Vagina (tissue), 2 donors: ENCODE measurements at regions not wholly inside any gene's neighbourhood (a gene's known extent, or its start where the extent isn't known, plus 50 kb on each side); places are given as distances from the start of the nearest gene placed in this dataset.

Experiments used
- DNase-seq, 2 donors: peaks; one replicate each; pipeline ENCODE4 v3.0.0-alpha.2; 2017; ENCODE audit errors: extremely low spot score in 2 of 2
- H3K27ac ChIP-seq: fragments of 200-600 bp; sonication (generic); one replicate; pipeline ENCODE4 v1.5.1; 2019
- H3K27me3 ChIP-seq: fragments of 200-600 bp; sonication (generic); one replicate; pipeline ENCODE4 v1.5.1; 2019
- H3K36me3 ChIP-seq, 2 donors: fragments of 200-600 bp; sonication (generic); one replicate each; pipeline ENCODE4 v1.5.1; 2017 to 2019
- H3K4me1 ChIP-seq: fragments of 200-600 bp; sonication (generic); one replicate; pipeline ENCODE4 v1.5.1; 2019
- H3K4me3 ChIP-seq, 2 donors: fragments of 200-600 bp; sonication (generic); 1 replicate in 1 of 2; 2 replicates in 1 of 2; pipeline ENCODE4 v1.5.1; 2016 to 2019
- H3K9me3 ChIP-seq: fragments of 200-600 bp; sonication (generic); one replicate; pipeline ENCODE4 v1.5.1; 2019
- CTCF ChIP-seq, 3 experiments: fragments of 450-650 bp in 2 of 3; fragments of 200-600 bp in 1 of 3; sonication (generic) in 1 of 3; IDR thresholded peaks; one replicate each; pipeline ENCODE4 v1.5.1; 2017 to 2019; ENCODE audit warnings: antibody characterized with exemption in 3 of 3, mild to moderate bottlenecking in 2 of 3, moderate library complexity in 2 of 3
- POLR2A ChIP-seq, 2 donors: fragments of 450-650 bp; IDR thresholded peaks; one replicate each; pipeline ENCODE4 v1.6.1; 2017; ENCODE audit warnings: antibody characterized with exemption in 2 of 2, mild to moderate bottlenecking in 2 of 2, moderate library complexity in 2 of 2
- POLR2AphosphoS5 ChIP-seq, 2 donors: sonication (generic); formaldehyde crosslinking; IDR thresholded peaks; one replicate each; pipeline ENCODE4 v1.9.0; 2017; ENCODE audit warnings: antibody characterized with exemption in 2 of 2, mild to moderate bottlenecking in 2 of 2, low read depth in 1 of 2; ENCODE audit not compliant: insufficient read depth in 1 of 2
- intact Hi-C: fragments of 100-400 bp; cut with DNase I; formaldehyde crosslinking; loops from one replicate; pipeline ENCODE4 v1.15.1; 2023

GRCh38 chr5:116389601-116390000, 185.0 kb downstream of the SEMA6A start:
- Histone ChIP-seq H3K27ac (no peak overlapping the region), H3K27me3 (no peaks in the 10 kb centered on the region), H3K4me3 (no peak overlapping the region), H3K36me3 (no peaks in the 10 kb centered on the region), H3K4me1 (no peaks in the 10 kb centered on the region), H3K9me3 (no peaks in the 10 kb centered on the region)
- TF ChIP-seq CTCF (IDR thresholded peaks at IDR 0.05) (no peak), POLR2A (IDR thresholded peaks at IDR 0.05) (no peak), POLR2AphosphoS5 (IDR thresholded peaks at IDR 0.05; ENCODE audit: insufficient read depth in 1 of 2, low read depth in 1 of 2) (no peak)
- no peak for DNase-seq
- intact Hi-C loops, result no loop called here

GRCh38 chr5:116388564-116389258, 185.9 kb downstream of the SEMA6A start:
- no peak overlapping the region for H3K4me3 ChIP-seq
- H3K27me3 ChIP-seq, result no peaks in the 10 kb centered on the region
- intact Hi-C loops, result no loop called here
- no peak overlapping the region for H3K27ac ChIP-seq
- no peak for TF ChIP-seq CTCF (IDR thresholded peaks at IDR 0.05)
- TF ChIP-seq POLR2A (IDR thresholded peaks at IDR 0.05), result no peak
- TF ChIP-seq POLR2AphosphoS5 (IDR thresholded peaks at IDR 0.05; ENCODE audit: insufficient read depth in 1 of 2, low read depth in 1 of 2), result peak in 1 of 2 donors; percentile 55
- H3K36me3 ChIP-seq, result no peaks in the 10 kb centered on the region
- DNase-seq, result no peak
- H3K9me3 ChIP-seq, result no peaks in the 10 kb centered on the region
- H3K4me1 ChIP-seq, result no peaks in the 10 kb centered on the region

- no peak for DNase-seq
- no peaks in the 10 kb centered on the region for H3K36me3 ChIP-seq
- no peaks in the 10 kb centered on the region for H3K9me3 ChIP-seq
- no peak overlapping the region for H3K27ac ChIP-seq
- no peak overlapping the region for H3K4me3 ChIP-seq
- intact Hi-C loops, result no loop called here
- TF ChIP-seq POLR2AphosphoS5 (IDR thresholded peaks at IDR 0.05; ENCODE audit: insufficient read depth in 1 of 2, low read depth in 1 of 2) (no peak), CTCF (IDR thresholded peaks at IDR 0.05) (no peak), POLR2A (IDR thresholded peaks at IDR 0.05) (no peak)
- H3K4me1 ChIP-seq, result no peaks in the 10 kb centered on the region
- no peaks in the 10 kb centered on the region for H3K27me3 ChIP-seq
Observed at GRCh38 chr5:116387738-116388137, 186.9 kb downstream of the SEMA6A start.

DNA sequence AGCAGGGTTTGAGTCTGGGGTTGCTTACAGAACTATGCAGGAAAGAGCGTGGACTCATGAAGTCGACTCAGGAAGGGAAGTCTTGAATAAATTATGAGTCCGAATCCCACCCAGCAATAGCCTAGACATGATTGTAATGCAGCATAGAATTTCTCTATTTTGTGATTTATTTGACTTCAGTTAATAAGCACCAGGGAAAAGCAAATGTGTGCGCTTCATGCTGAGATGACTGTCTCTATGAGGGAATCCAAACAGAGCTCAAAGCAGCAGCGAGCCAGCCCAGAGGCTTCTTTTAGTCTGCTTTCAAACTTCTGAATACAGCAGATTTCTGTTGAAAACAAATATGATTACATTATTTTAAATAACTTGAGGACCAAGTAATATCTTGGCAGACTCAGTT, 188.0 kb downstream of the SEMA6A start:
- intact Hi-C loops, result no loop called here
- no peak overlapping the region for H3K4me3 ChIP-seq
- no peaks in the 10 kb centered on the region for H3K4me1 ChIP-seq
- H3K36me3 ChIP-seq, result no peaks in the 10 kb centered on the region
- no peaks in the 10 kb centered on the region for H3K9me3 ChIP-seq
- no peak overlapping the region for H3K27ac ChIP-seq
- no peak for TF ChIP-seq CTCF (IDR thresholded peaks at IDR 0.05)
- no peak for TF ChIP-seq POLR2A (IDR thresholded peaks at IDR 0.05)
- TF ChIP-seq POLR2AphosphoS5 (IDR thresholded peaks at IDR 0.05; ENCODE audit: insufficient read depth in 1 of 2, low read depth in 1 of 2), result no peak
- DNase-seq, result no peak
- no peaks in the 10 kb centered on the region for H3K27me3 ChIP-seq

DNA sequence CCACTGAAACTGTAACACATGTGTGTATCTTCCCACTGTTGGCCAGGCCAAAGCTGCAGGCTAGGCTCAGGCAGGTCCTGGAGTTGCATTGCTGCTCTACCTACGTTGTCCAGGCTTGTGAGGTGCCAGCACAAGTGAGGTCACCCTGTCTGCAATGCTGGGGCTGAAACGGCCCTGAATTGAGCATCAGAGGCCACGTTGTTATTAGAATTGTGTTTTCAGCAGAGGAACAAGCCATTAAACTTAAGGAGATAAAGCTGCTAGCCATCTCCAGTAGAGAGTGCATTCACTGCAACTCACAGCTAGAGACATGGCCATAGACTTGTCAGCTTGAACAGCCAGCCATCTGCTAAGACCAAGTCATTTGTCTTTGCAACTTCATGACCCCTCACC, 191.8 kb downstream of the SEMA6A start:
- no peaks in the 10 kb centered on the region for H3K36me3 ChIP-seq
- intact Hi-C loops, result no loop called here
- no peaks in the 10 kb centered on the region for H3K9me3 ChIP-seq
- TF ChIP-seq POLR2A (IDR thresholded peaks at IDR 0.05), result no peak
- no peak for TF ChIP-seq POLR2AphosphoS5 (IDR thresholded peaks at IDR 0.05; ENCODE audit: insufficient read depth in 1 of 2, low read depth in 1 of 2)
- no peak for TF ChIP-seq CTCF (IDR thresholded peaks at IDR 0.05)
- no peak overlapping the region for H3K27ac ChIP-seq
- no peaks in the 10 kb centered on the region for H3K4me1 ChIP-seq
- peak in 1 of 2 donors; percentile 80 for DNase-seq
- H3K27me3 ChIP-seq, result no peaks in the 10 kb centered on the region
- H3K4me3 ChIP-seq, result no peak overlapping the region
